Keratinocyte (primary cell): ENCODE measurements at regions not wholly inside any gene's neighbourhood (a gene's known extent, or its start where the extent isn't known, plus 50 kb on each side); places are given as distances from the start of the nearest gene placed in this dataset.

Experiments used
- CTCF ChIP-seq, 3 experiments: IDR thresholded peaks in 1 of 3; conservative IDR thresholded peaks in 1 of 3; optimal IDR thresholded peaks in 1 of 3; 2 replicates in 2 of 3; 3 replicates in 1 of 3; pipeline versions ENCODE3 to v1.5.1; 2011; ENCODE audit warnings: low read length in 3 of 3, mild to moderate bottlenecking in 3 of 3, moderate library complexity in 2 of 3, control low read depth in 1 of 3, inconsistent platforms in 1 of 3; ENCODE audit not compliant: insufficient read depth in 2 of 3; ENCODE audit errors: extremely low read depth in 1 of 3
- EZH2 ChIP-seq: IDR thresholded peaks from one replicate; pipeline ENCODE4 v1.6.1; 2012; ENCODE audit warnings: inconsistent platforms, mild to moderate bottlenecking, low read length, moderate library complexity

- no peak for TF ChIP-seq CTCF (optimal IDR thresholded peaks at IDR 0.05 in 1 of 3, IDR thresholded peaks at IDR 0.05 in 1 of 3, conservative IDR thresholded peaks at IDR 0.05 in 1 of 3; ENCODE audit: extremely low read depth in 1 of 3, insufficient read depth in 2 of 3, low read length in 3 of 3)
- TF ChIP-seq EZH2: no peak
Observed at GRCh38 chr1:21385022-21385421, 54.9 kb upstream of the NBPF3 start.
